NCI-H2107 (cell line): ENCODE measurements at regions not wholly inside any gene's neighbourhood (a gene's known extent, or its start where the extent isn't known, plus 50 kb on each side); places are given as distances from the start of the nearest gene placed in this dataset.

Experiments
- DNase-seq: peaks from one replicate; lab custom pipeline; 2025; lab: John Stamatoyannopoulos, UW

DNA sequence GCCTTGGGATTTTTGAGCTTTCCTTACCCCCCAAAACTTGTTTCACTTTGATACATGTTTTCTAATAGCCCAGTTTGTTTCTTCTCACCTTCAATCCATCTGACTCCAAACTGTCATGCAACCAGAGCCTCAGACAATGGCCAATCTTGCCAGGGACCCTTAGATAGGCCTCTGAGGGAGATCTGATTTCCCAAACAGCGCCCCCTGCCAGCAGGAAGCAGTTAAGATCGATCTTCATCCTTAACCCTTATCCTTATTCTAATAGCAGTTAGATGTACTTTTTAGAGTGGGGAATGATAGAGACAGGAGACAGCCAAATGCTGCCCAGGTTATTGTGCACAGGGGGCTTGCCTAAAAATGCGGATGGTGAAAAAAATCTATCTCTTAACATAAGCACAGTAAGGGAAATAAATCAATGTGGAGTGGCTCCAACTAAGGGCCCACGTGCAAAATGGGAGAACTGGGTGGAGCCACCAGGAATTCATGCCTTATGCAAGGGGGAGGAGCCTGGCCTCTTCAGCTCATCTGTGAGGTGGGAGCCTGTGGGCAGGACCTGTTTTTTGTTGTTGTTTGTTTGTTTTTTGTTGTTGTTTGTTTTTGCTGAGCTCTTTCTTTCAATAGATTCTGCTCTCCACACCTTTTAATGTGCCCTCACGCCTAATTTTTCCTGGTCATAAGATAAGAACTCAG lies 833.6 kb upstream of the AGA start:
- DNase-seq, result no peak

GRCh38 chr4:178280362-178280761 lies 838.1 kb upstream of the AGA start:
- DNase-seq, result no peak

GRCh38 chr4:178288462-178288861 lies 846.2 kb upstream of the AGA start:
- DNase-seq, result no peak

DNA sequence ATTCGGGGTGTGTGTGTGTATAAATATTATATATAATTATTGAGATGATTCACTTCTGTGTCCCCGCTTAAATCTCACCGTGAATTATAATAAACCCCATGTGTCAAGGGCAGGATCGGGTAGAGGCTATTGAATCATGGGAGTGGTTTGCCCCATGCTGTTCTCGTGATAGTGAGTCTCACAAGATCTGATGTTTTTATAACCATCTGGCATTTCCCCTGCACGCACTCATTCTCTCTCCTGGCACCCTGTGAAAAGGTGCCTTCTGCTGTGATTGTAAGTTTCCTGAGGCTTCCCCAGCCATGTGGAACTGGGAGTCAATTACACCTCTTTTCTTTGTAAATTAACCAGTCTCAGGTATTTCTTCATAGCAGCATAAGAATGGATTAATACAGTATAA lies 851.4 kb upstream of the AGA start:
- no peak for DNase-seq

DNA sequence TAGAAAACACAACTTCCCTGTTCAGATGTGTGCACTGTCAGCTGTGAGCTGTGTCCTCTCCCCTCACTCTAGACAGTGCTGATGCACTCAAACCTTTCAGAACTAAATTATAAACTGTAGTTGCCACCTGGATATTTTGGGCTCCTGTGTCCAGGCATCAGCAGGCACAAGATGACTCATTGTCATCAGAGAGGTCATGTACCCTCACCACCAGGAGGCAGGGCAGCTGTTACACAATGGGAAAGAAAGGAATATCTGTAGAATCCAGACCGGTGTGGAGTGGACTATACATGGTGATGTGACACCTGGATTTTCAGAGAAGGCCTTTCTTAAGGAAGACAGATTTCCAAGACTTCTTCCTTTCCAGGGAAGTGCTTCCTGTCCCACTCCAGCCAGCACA lies 854.4 kb upstream of the AGA start:
- no peak for DNase-seq

DNA sequence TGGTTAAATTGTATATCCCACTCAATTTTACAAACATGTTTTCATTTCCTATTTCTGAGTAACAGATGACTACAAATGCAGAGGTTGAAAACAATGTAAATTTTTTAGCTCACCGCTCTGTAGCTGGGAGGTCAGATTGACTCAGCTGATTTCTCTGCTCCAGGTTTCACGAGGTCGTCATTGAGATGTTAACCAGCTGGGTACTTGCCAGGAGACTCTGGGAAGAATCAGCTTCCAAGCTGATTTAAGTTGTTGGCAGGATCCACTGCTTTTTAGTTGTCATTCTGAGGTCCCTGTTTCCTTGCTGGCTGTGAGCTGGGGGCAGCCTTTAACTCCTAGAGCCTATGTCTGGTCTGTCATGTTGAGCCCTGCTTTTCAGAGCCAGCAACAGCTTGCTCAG lies 864.3 kb upstream of the AGA start:
- no peak for DNase-seq

DNA sequence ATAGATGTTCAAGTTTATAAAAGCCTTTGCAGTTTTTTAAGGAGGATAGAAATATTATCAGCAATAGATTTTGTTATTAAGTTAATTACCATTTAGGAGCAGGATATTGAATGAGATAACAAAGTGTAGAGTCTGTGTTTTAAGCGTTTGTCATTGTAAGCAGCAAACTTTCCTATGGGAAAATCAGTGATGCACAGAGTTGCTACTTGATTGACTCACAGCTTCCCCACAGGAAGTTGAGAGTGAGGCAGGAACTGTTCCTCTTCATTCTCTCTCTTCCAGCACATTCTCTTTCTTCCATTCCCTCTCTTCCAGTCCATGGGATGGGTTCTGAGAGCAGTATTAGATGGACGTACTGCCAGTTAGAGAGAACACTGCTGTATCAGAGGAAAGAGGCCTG lies 867.7 kb upstream of the AGA start:
- no peak for DNase-seq

DNA sequence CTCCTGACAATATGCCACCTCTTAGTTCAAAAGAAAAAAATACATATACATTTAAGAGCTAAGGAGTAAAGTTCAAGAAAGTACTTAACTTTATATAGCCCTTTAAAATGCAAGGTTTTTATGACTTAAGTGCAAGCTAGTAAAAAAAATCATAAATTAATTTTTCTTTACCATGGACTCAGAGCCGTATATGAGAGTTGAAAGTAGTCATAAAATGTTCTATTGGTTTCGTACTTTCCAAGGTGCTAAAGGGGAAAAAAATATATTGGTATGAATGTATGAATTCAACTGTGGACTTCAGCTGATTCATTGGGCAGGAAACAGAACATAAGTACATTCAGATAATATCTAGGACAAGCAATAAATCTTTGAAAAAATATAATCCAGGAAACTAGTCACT lies 869.8 kb upstream of the AGA start:
- DNase-seq, result no peak

GRCh38 chr4:178314287-178314686 lies 872.0 kb upstream of the AGA start:
- DNase-seq, result no peak

DNA sequence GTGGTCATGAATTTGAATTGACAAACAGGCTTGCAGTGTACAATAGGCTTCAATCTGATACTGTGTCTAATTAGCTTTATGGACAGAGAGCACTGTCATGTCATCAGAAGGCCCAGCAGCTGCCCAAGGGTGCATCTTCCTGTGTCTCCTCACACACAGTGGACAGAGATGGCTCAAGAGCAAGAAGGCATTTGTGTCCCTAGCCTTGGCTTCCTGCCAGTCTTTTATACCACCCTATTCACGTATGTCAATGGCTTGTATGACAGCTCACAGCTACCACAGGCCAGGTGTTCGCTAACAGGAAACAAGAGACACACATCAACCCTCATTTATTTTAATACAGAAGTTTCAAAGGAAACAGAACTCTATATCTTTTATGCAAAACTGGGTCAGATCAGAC lies 874.0 kb upstream of the AGA start:
- DNase-seq, result no peak

DNA sequence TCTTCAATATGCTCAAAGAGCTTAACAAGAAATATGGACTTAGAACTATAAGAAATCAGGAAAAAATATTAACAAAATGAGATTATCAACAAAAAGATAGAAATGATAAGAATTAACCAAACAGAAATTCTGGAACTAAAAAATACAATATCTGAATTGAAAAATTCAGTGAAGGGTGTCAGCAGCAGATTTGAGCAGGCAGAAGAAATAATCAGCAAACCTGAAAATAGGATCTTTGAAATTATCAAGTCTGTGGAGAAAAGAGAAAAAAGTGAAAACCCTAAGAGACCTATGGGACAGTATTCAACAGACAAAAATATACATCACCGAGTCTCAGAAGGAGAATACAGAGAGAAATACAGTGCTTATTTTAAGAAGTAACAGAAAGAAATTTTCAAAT lies 877.8 kb upstream of the AGA start:
- no peak for DNase-seq

- no peak for DNase-seq
Measured at GRCh38 chr4:178322524-178323183, 880.4 kb upstream of the AGA start.

- DNase-seq, result no peak
Measured at GRCh38 chr4:178329226-178329872, 887.1 kb upstream of the AGA start.

- no peak for DNase-seq
Measured at GRCh38 chr4:178333355-178333754, 891.1 kb upstream of the AGA start.

DNA sequence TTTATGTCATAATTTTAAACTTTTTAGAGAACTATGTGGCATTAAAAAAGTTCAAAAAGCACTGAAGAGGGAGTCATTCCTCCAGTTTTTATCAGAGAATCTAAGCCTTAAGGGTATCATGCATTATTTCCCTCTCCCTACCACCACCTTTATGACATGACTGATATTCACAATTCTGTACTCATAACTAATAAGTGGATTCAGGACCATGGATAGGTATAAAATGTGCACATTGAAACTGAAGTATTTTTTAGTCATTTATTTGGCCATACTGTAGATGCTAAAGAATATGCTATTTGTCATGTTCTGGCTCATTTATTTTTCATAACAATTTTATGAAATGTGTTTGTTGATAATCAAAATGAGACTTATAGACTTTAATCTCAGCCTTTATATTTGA lies 897.5 kb upstream of the AGA start:
- DNase-seq, result no peak

- DNase-seq, result no peak
Measured at GRCh38 chr4:178340468-178340867, 898.2 kb upstream of the AGA start.

DNA sequence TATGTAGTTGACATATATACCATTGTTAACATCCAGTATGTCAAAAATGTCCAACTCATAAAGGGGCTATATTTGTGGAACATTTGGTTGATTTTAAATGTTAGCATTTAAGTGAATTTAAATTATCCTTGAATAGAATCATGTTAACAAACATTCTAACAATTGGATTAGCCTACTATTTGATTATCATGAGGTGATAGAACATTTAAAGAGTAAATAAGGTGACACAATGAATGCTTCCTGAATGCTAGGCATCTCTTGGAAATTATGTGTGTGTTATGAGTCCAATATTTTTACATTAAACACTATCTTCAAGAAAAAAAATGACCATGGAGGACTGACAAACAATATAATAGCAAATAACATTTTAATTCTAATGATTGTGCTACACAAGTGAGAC lies 901.9 kb upstream of the AGA start:
- no peak for DNase-seq

GRCh38 chr4:178347111-178347510 lies 904.9 kb upstream of the AGA start:
- DNase-seq, result no peak

- no peak for DNase-seq
Measured at GRCh38 chr4:178349601-178350000, 907.4 kb upstream of the AGA start.

GRCh38 chr4:178351185-178351584 lies 908.9 kb upstream of the AGA start:
- DNase-seq, result no peak

GRCh38 chr4:178356725-178357124 lies 914.5 kb upstream of the AGA start:
- no peak for DNase-seq

GRCh38 chr4:178385481-178385880 lies 943.2 kb upstream of the AGA start:
- DNase-seq, result no peak

DNA sequence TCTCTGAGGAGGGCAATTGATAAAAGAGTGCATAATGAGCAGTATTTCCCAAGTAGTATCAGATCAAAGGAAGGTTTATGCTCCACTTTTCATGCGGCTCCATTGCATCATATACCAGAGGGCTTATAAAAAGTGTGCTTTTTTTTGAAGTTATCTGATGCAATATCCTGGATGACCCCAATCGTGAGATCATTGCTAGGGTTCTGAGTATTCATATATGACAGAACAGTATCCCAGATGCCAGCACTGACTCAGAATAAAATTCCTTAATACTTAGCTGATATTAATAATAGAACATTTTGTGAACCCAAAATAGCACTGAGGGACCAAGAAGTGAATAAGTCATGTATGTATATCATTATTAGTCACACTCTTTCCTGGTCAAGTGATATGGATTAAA lies 945.5 kb upstream of the AGA start:
- no peak for DNase-seq

DNA sequence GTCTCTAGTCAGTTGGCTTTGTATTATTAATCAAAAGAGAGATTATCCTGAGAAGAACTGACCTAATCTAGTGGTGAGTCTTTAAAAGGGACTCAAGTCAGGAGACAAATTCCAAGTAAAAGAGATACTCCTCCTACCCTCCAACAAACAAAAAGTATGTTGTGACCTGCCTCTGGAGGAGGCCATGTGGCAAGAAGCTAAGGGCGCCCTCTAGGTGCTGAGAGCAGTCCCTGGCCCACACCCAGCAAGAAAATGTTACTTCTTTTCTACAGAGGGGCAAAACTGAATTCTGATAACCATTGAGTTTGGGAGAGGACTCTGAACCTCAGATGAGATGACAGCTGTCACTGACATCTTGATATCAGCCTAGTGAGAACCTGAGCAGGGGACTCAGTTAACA lies 953.6 kb upstream of the AGA start:
- no peak for DNase-seq
